ENCODE measurements at regions not wholly inside any gene's neighbourhood (a gene's known extent, or its start where the extent isn't known, plus 50 kb on each side); places are given as distances from the start of the nearest gene placed in this dataset.

DNA sequence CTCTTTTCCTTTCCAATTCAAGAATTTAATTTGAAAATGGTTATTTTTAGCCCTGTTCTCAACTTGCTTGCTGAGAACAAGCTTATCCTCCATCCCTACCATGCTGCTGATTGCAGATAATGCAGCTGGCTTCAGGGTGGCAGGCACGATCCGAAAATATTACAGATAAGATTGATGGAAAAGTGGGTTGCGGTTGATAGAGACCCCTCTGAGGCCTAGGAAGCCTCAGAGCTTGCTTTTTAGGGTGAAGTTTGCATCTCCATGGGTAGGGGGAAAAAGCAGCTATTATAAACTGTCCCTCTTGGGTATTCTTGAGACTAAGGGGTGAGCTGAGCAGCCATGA, 116.5 kb upstream of the GOT2 start:
- in situ Hi-C loops (cut with HindIII; ENCODE audit: extremely low pct_ligation_motif_present, low pct_unique_long_range_greater_than_20kb) = no loop called here
- DNase-seq (ENCODE audit: low spot score) (no peak), ATAC-seq (no peak), FAIRE-seq (no peak)
- Histone ChIP-seq H2AFZ (ENCODE audit: low read length) (no peak overlapping the region), H3K27me3 (ENCODE audit: control insufficient read depth in 1 of 2, insufficient read depth in 2 of 2, low read length in 2 of 2) (0 out of 5 replicates have a peak, but pooled peaks cover 0 to 2% of the 10 kb centered on the region in 2 experiments), H3K4me3 (replicated peaks in 1 of 3; ENCODE audit: insufficient read depth in 1 of 3, low read depth in 2 of 3, low read length in 3 of 3) (no peak overlapping the region), H3K36me3 (replicated peaks in 1 of 2; ENCODE audit: control insufficient read depth in 1 of 2, insufficient read depth in 2 of 2, low read length in 2 of 2) (no peaks in the 10 kb centered on the region), H3K9ac (ENCODE audit: insufficient read depth, low read depth, low read length) (no peak overlapping the region), H3K9me3 (ENCODE audit: low read length) (no peaks in the 10 kb centered on the region), H3K79me2 (ENCODE audit: insufficient read depth, low read length) (no peaks in the 10 kb centered on the region), H4K20me1 (ENCODE audit: insufficient read depth, low read length) (no peaks in the 10 kb centered on the region), H3K4me1 (ENCODE audit: insufficient read depth, low read length) (peaks cover 35% of the 10 kb centered on the region), H3K4me2 (ENCODE audit: low read depth, low read length) (no peak overlapping the region), H3K27ac (ENCODE audit: extremely low read length, insufficient read depth, low read length) (no peak overlapping the region)
- CTCF ChIA-PET (ENCODE audit: low intra/inter-chr PET ratio, low total read pairs) = no interaction called here
- BruUV-seq (replicated peaks) = no TSS peak
- TF ChIP-seq NFYB (CRISPR knock-in tag; IDR thresholded peaks at IDR 0.05) (no peak), GPN1 (CRISPR knock-in tag; IDR thresholded peaks at IDR 0.05; ENCODE audit: borderline replicate concordance) (no peak), TBL1XR1 (IDR thresholded peaks at IDR 0.05; ENCODE audit: borderline replicate concordance, low read length, partially characterized antibody) (no peak), SMYD3 (CRISPR knock-in tag; IDR thresholded peaks at IDR 0.05) (no peak), POLR2G (IDR thresholded peaks at IDR 0.05; ENCODE audit: low read depth, low read length) (no peak), IKZF4 (CRISPR knock-in tag; IDR thresholded peaks at IDR 0.05; ENCODE audit: borderline replicate concordance, low read depth, not compliant biosample characterization) (no peak)
- TF ChIP-seq, protein P1, sequence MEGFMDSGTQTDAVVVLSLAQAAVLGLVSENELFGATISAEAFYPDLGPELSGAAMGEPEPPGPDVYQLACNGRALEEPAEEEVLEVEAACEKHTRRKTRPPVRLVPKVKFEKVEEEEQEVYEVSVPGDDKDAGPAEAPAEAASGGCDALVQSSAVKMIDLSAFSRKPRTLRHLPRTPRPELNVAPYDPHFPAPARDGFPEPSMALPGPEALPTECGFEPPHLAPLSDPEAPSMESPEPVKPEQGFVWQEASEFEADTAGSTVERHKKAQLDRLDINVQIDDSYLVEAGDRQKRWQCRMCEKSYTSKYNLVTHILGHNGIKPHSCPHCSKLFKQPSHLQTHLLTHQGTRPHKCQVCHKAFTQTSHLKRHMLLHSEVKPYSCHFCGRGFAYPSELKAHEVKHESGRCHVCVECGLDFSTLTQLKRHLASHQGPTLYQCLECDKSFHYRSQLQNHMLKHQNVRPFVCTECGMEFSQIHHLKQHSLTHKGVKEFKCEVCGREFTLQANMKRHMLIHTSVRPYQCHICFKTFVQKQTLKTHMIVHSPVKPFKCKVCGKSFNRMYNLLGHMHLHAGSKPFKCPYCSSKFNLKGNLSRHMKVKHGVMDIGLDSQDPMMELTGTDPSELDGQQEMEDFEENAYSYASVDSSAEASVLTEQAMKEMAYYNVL (CRISPR knock-in tag; IDR thresholded peaks at IDR 0.05; ENCODE audit: borderline replicate concordance) = no peak
- TF ChIP-seq, protein P2, sequence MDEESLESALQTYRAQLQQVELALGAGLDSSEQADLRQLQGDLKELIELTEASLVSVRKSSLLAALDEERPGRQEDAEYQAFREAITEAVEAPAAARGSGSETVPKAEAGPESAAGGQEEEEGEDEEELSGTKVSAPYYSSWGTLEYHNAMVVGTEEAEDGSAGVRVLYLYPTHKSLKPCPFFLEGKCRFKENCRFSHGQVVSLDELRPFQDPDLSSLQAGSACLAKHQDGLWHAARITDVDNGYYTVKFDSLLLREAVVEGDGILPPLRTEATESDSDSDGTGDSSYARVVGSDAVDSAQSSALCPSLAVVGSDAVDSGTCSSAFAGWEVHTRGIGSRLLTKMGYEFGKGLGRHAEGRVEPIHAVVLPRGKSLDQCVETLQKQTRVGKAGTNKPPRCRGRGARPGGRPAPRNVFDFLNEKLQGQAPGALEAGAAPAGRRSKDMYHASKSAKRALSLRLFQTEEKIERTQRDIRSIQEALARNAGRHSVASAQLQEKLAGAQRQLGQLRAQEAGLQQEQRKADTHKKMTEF (CRISPR knock-in tag; IDR thresholded peaks at IDR 0.05) = no peak
- TF ChIP-seq, protein P3, sequence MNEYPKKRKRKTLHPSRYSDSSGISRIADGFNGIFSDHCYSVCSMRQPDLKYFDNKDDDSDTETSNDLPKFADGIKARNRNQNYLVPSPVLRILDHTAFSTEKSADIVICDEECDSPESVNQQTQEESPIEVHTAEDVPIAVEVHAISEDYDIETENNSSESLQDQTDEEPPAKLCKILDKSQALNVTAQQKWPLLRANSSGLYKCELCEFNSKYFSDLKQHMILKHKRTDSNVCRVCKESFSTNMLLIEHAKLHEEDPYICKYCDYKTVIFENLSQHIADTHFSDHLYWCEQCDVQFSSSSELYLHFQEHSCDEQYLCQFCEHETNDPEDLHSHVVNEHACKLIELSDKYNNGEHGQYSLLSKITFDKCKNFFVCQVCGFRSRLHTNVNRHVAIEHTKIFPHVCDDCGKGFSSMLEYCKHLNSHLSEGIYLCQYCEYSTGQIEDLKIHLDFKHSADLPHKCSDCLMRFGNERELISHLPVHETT (CRISPR knock-in tag; conservative IDR thresholded peaks at IDR 0.05) = no peak
- intact Hi-C loops (cut with micrococcal nuclease; ENCODE audit: unreplicated experiment) = no loop called here
- POLR2A ChIA-PET = no interaction called here
- WGBS (ENCODE audit: low lambda C conversion rate) = 64% methylated on average over 3 of the region's 3 CpGs

All from HepG2 (cell line).